ENCODE measurements at regions not wholly inside any gene's neighbourhood (a gene's known extent, or its start where the extent isn't known, plus 50 kb on each side); places are given as distances from the start of the nearest gene placed in this dataset.

- no peak for TF ChIP-seq CTCF (conservative IDR thresholded peaks at IDR 0.05)
- TF ChIP-seq ZFX (IDR thresholded peaks at IDR 0.05) = no peak
Observed at GRCh38 chr7:79872176-79872575, 262.5 kb upstream of the GNAI1 start.

All from C4-2B (cell line).